ENCODE measurements at regions not wholly inside any gene's neighbourhood (a gene's known extent, or its start where the extent isn't known, plus 50 kb on each side); places are given as distances from the start of the nearest gene placed in this dataset.

- peak; percentile 64 for DNase-seq
Measured at GRCh38 chr4:112895811-112896608, 153.4 kb upstream of the ANK2 start.

- no peak for DNase-seq
Measured at GRCh38 chr4:112896609-112897190, 152.8 kb upstream of the ANK2 start.

GRCh38 chr4:112897543-112897942, 151.9 kb upstream of the ANK2 start:
- no peak for DNase-seq

DNA sequence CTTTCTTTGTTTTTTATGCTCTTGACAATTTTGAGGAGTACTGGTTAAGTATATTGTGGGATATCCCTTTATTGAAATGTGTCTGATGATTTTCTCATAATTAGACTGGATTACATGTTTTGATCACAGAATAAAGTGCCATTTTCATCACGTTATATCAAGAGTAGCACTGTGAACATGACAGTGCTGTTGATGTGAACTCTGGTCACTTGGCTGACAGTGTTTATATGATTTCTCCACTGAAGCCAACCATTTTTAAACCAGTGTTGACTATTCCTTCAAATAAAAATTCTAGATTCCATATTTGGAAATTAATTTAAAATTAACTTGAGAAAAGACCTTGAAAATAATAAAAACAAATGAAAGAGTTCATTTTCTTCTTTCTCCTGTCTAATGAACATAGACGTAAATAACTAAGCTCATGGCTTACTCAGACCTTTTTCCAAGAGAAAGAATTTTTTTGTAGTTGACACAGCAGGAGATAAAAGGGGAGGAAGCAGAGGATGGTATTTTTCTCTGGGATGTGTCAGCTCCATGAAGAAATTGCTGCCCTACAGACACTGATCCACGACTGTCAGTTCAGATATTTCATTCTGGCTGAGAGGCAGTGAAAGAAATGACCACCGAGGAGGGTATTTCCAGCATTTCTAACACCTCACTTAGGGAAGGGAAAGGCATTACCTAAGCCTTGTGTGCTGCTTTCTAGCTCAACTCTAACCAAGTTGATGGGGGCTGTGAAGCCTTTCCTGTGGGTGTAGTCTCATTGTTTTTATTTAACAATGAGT, 150.9 kb upstream of the ANK2 start:
- no peak for DNase-seq

- no peak for DNase-seq
Measured at GRCh38 chr4:112900416-112900815, 149.0 kb upstream of the ANK2 start.

DNA sequence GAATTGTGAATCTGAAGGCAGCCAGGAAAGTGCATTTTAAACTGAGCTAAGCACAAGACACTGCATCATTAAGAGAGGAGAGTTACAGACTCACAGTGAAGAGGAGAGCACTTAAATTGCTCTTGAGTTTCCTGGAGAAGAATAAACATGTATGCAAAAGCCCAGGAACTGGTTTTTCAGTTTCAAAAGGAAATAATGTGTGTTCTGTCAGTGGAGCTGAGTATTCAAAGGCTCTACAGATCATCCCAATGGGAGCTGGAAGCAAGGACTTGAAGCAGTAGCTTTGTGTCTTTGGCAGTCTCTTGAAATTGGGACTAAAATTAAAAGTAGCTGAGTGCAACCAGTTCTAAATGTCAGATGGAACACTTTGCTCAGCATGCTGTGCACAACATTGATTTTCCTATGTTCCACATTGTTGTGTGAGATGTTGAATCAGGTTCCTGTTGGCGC, 147.5 kb upstream of the ANK2 start:
- no peak for DNase-seq

DNA sequence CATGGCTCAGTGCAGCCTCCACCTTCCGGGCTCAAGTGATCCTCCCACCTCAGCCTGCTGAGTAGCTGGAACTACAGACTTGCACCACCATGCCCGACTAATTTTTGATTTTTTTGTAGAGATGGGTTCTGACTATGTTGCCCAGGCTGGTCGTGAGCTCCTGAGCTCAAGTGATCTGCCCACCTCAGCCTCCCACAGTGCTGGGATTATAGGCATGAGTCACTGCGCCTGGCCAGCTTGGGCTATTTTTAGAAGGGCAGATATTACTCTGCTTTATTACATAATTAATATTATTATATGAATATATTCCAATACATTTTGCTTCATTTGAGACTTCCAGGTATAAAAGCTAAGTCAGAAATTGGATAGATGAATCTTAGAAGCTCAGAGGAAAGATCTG, 143.7 kb upstream of the ANK2 start:
- no peak for DNase-seq

- DNase-seq: no peak
Measured at GRCh38 chr4:112908511-112908910, 140.9 kb upstream of the ANK2 start.

- DNase-seq: peak; percentile 34
Measured at GRCh38 chr4:112910109-112910736, 139.2 kb upstream of the ANK2 start.

GRCh38 chr4:112916868-112917267, 132.6 kb upstream of the ANK2 start:
- DNase-seq: no peak

- DNase-seq: no peak
Measured at GRCh38 chr4:112923516-112923915, 125.9 kb upstream of the ANK2 start.

GRCh38 chr4:112926819-112927218, 122.6 kb upstream of the ANK2 start:
- no peak for DNase-seq

- peak; percentile 27 for DNase-seq
Measured at GRCh38 chr4:112927544-112927943, 121.9 kb upstream of the ANK2 start.

- no peak for DNase-seq
Measured at GRCh38 chr4:112931001-112931400, 118.5 kb upstream of the ANK2 start.

GRCh38 chr4:112933790-112934189, 115.7 kb upstream of the ANK2 start:
- no peak for DNase-seq

DNA sequence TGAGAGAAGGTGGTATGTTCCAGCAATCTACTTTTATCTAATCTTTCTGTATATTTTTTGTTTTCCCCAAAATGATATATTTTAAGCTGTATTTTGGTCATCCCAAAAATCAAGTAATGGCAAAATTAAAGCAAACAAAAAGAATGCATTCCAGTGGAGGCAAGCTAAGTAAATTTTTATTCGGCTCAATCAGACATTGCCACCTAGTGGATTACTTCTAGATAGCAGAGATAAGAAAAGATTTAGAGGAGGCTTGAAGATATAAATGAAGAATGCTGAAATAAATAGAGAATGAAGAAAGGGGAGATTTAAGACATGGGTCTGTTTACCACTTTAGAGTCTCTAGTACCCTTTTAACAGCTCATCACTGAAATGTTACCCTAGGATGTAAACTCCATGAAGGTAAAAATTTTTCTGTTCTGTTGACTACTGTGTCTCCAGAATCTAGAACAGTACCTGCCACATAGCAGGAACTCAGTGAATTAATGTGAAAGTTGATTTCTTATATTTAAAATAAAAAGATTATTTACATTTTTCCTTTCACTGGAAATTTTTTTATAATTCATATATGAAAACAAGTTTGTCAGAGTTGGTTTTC, 110.9 kb upstream of the ANK2 start:
- peak; percentile 54 for DNase-seq

DNA sequence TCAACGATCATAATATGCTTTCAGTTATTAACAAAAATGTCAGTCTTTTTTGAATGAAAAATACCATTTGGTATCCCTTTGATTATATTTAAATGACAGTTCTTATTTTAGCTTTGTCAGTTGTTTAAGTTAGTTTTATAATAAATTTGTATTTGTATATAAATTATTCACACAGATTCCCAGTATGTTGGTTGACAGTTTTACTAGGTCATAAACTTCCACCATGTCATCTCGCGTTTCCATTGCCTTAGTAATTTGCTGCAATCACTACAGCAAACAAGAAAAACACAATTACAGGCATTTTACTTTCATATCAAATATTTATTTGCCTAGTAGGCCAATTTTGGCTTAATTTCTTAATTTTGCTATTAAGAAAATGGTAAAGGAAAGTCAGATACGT, 109.6 kb upstream of the ANK2 start:
- DNase-seq: no peak

DNA sequence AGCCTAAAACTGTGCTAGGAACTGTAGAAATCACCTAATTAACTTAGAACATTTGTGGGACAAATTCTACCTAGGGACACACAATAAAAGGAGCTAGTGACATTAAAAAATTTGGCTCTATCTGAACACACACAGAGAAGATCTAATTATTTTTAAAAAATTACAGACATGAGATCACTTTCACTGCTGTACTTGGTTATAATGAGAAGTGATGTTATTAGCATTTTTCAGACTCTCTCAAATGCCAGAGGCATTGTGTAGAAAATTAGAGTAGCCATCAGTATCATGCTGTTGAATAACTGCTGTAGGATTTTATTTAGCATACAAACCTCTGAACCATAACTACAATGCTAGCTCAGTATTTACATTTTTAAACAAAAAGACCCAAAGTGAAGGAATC, 109.1 kb upstream of the ANK2 start:
- no peak for DNase-seq

- no peak for DNase-seq
Measured at GRCh38 chr4:112942077-112942476, 107.4 kb upstream of the ANK2 start.

GRCh38 chr4:112942997-112943396, 106.5 kb upstream of the ANK2 start:
- DNase-seq: no peak

DNA sequence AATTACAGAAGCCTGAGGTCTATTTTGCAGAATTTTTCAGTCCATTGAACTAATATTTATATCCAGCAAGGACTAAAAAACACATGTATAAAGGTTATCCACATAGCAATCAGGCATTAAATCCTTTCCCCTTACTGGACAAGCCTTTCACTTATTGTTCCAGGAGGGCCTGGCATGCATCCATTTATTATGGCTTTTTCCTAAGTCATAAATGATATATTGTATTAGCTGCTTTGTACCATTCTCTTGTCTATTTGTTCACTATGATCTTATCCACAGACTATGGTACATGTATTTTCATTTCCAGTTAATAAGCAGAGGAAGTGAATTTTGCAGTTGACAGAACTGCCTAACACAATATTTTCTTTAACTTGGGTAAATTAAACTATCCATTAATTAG, 105.4 kb upstream of the ANK2 start:
- DNase-seq: no peak

DNA sequence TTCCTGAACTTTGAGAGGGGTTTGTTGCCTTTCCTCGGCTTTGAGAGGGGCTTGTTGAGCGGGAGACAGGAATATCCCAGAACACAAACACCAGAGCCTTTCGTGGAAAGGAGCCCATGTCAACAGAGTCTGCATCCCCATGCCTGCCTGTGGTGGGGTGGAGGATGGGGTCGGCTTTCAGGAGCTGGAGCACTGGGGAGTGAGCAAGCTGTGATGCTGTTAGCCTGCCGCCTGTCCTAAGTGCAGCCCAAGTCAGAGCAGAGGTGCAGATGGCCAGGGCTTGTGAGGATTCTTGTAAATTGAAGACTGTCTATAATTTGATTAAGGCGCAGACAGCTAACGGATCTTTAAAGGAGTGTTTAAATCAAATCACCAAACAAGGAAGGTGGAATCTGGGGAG, 103.3 kb upstream of the ANK2 start:
- no peak for DNase-seq
